Spinal cord (tissue), 9 donors: ENCODE measurements at regions not wholly inside any gene's neighbourhood (a gene's known extent, or its start where the extent isn't known, plus 50 kb on each side); places are given as distances from the start of the nearest gene placed in this dataset.

Experiments
- DNase-seq, 6 donors: peaks; one replicate each; pipeline versions ENCODE4 v3.0.0 to v3.0.0-alpha.2; 2013 to 2015; ENCODE audit warnings: low spot score in 6 of 6, low read depth in 4 of 6
- H3K27ac ChIP-seq: one replicate; pipeline ENCODE4 v1.5.1; 2013; ENCODE audit warnings: low read depth, low read length, control low read depth
- H3K27me3 ChIP-seq: one replicate; pipeline ENCODE4 v1.6.1; 2013; ENCODE audit warnings: low read length; ENCODE audit not compliant: control insufficient read depth, insufficient read depth
- H3K36me3 ChIP-seq: one replicate; pipeline ENCODE4 v1.6.1; 2013; ENCODE audit warnings: low read length; ENCODE audit not compliant: control insufficient read depth, insufficient read depth
- H3K4me1 ChIP-seq: one replicate; pipeline ENCODE4 v1.6.1; 2013; ENCODE audit warnings: low read length; ENCODE audit not compliant: control insufficient read depth, insufficient read depth
- H3K4me3 ChIP-seq: one replicate; pipeline ENCODE4 v1.5.1; 2013; ENCODE audit warnings: low read depth, low read length, control low read depth
- H3K9me3 ChIP-seq: one replicate; pipeline ENCODE4 v1.6.1; 2013; ENCODE audit warnings: low read length; ENCODE audit not compliant: control insufficient read depth, insufficient read depth
- WGBS: methylation state at CpG from one replicate; pipeline ENCODE4 v1.1.5; 2013; ENCODE audit warnings: missing lambda C conversion rate; ENCODE audit not compliant: insufficient coverage; 5-methylcytosine and 5-hydroxymethylcytosine counted together
- donor health status: healthy.

- H3K4me3 ChIP-seq: no peak overlapping the region
- no peaks in the 10 kb centered on the region for H3K36me3 ChIP-seq
- H3K27me3 ChIP-seq: no peaks in the 10 kb centered on the region
- peaks cover 19% of the 10 kb centered on the region for H3K4me1 ChIP-seq
- H3K9me3 ChIP-seq: no peaks in the 10 kb centered on the region
- DNase-seq: peak in 2 of 6 donors; percentile 63 to 67
- H3K27ac ChIP-seq: no peak overlapping the region
- WGBS: 49% methylated on average over 14 of the region's 16 CpGs
Observed at GRCh38 chr6:170030821-170031471, 259.9 kb downstream of the DLL1 start.

DNA sequence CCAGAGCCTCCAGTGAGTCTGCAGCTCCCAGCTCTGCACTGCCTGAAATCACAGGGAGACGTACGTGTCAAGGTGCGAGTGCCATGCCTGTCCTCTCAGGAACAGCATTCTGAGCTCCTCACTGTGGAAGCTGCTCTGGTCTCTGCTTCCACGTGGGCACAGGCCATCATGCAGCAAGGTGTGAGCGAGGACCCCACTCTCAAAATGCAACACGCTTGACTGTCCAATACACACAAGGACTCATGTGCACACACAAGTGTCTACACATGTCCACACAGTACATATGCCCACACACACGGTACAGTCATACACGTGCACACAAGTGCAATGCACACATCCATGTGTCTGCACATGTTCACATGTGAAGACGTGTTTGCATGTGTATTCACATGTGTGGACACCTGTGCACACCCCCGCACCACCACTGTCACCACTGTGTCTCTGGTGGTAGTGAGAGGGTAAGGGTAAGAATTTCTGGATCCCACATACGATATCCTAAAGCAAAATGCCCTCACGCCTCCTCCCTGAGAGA, 260.5 kb downstream of the DLL1 start:
- DNase-seq: no peak

GRCh38 chr6:170029416-170030283, 261.2 kb downstream of the DLL1 start:
- DNase-seq: no peak
- Histone ChIP-seq H3K27ac (no peak overlapping the region), H3K27me3 (no peaks in the 10 kb centered on the region), H3K36me3 (no peaks in the 10 kb centered on the region), H3K4me3 (no peak overlapping the region), H3K9me3 (no peaks in the 10 kb centered on the region), H3K4me1 (peaks cover 16% of the 10 kb centered on the region)
- 86% methylated on average over 22 of the region's 23 CpGs for whole genome bisulfite sequencing

More for the DNA sequence above, 260.5 kb downstream of the DLL1 start:
- Histone ChIP-seq H3K27me3 (no peaks in the 10 kb centered on the region), H3K27ac (no peak overlapping the region), H3K36me3 (no peaks in the 10 kb centered on the region), H3K4me3 (no peak overlapping the region), H3K4me1 (peaks cover 16% of the 10 kb centered on the region), H3K9me3 (no peaks in the 10 kb centered on the region)
- 96% methylated on average over 6 of the region's 12 CpGs for WGBS

DNA sequence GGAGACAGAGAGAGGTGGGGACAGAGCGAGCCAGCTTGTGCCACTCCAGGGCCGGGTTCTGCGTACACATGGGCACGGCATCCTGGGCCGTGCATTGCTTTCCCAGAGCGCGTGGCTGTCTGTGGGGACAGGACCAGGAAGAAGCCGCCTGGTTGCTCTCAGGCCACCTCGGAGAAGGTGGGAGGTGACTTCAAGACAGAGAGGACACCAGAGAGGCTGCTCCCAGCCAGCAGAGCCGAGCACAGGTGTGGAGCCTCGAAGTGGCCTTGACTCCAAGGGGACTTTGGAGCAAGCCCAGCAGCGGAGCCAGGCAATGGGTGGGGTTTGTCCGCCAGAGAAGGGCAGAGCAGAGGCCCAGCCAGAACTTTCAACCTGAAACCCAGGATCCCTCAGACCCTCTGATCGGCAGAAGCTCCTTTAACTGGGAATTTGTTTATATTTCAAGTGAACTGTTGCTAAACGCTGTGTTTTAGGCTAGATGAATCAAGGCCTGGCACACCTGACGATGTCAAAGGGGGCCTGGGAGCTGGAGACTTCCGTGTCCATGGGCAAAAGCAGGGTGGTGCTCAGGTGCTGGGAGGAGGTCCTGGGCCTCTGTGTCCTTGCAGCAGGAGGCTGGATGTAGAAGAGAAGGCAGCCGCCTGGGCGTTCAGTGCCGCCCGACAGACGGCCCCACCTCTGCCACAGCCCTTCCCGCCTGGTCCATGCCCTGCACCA, 262.1 kb downstream of the DLL1 start:
- Histone ChIP-seq H3K27ac (no peak overlapping the region), H3K27me3 (peaks cover 2% of the 10 kb centered on the region), H3K9me3 (no peaks in the 10 kb centered on the region), H3K4me3 (no peak overlapping the region), H3K4me1 (peaks cover 9% of the 10 kb centered on the region), H3K36me3 (no peaks in the 10 kb centered on the region)
- 94% methylated on average over 17 of the region's 23 CpGs for WGBS
- no peak for DNase-seq

- no peak overlapping the region for H3K27ac ChIP-seq
- DNase-seq: no peak
- H3K27me3 ChIP-seq: peaks cover 4% of the 10 kb centered on the region
- no peaks in the 10 kb centered on the region for H3K9me3 ChIP-seq
- peaks cover 11% of the 10 kb centered on the region for H3K4me1 ChIP-seq
- WGBS: 96% methylated on average over 4 of the region's 4 CpGs
- H3K36me3 ChIP-seq: no peaks in the 10 kb centered on the region
- no peak overlapping the region for H3K4me3 ChIP-seq
Observed at GRCh38 chr6:170027647-170028043, 263.2 kb downstream of the DLL1 start.

- Histone ChIP-seq H3K27ac (no peak overlapping the region), H3K36me3 (no peaks in the 10 kb centered on the region), H3K9me3 (no peaks in the 10 kb centered on the region), H3K4me3 (no peak overlapping the region), H3K27me3 (peaks cover 4% of the 10 kb centered on the region), H3K4me1 (peaks cover 11% of the 10 kb centered on the region)
- 85% methylated on average over 8 of the region's 13 CpGs for WGBS
- no peak for DNase-seq
Observed at GRCh38 chr6:170026751-170027646, 263.9 kb downstream of the DLL1 start.

- Histone ChIP-seq H3K27ac (no peak overlapping the region), H3K4me1 (peaks cover 8% of the 10 kb centered on the region), H3K9me3 (no peaks in the 10 kb centered on the region), H3K27me3 (peaks cover 4% of the 10 kb centered on the region), H3K4me3 (no peak overlapping the region), H3K36me3 (no peaks in the 10 kb centered on the region)
- 88% methylated on average over 23 of the region's 23 CpGs for WGBS
- no peak for DNase-seq
Observed at GRCh38 chr6:170025935-170026750, 264.7 kb downstream of the DLL1 start.

- Histone ChIP-seq H3K4me3 (no peak overlapping the region), H3K27ac (no peak overlapping the region), H3K4me1 (peaks cover 2% of the 10 kb centered on the region), H3K27me3 (peaks cover 4% of the 10 kb centered on the region), H3K9me3 (no peaks in the 10 kb centered on the region), H3K36me3 (no peaks in the 10 kb centered on the region)
- no peak for DNase-seq
- 86% methylated on average over 20 of the region's 20 CpGs for WGBS
Observed at GRCh38 chr6:170025341-170025911, 265.5 kb downstream of the DLL1 start.
